HG03354 (cell line): ENCODE measurements at regions not wholly inside any gene's neighbourhood (a gene's known extent, or its start where the extent isn't known, plus 50 kb on each side); places are given as distances from the start of the nearest gene placed in this dataset.
"Not testable (repeated sequence)": the region's sequence is repeated elsewhere in the genome, so short reads cannot be mapped to it uniquely, and the experiment has no call there.

Source experiments
- ATAC-seq: cut with Tn5 transposase; IDR thresholded peaks from one replicate; pipeline ENCODE4 v1.9.1; 2021; ENCODE audit warnings: mild to moderate bottlenecking; ENCODE audit not compliant: unreplicated experiment, poor library complexity, severe bottlenecking

GRCh38 chr21:19141511-19141910, 737.9 kb upstream of the TMPRSS15 start:
- no peak for ATAC-seq

GRCh38 chr21:19145682-19146293, 742.2 kb upstream of the TMPRSS15 start:
- no peak for ATAC-seq

GRCh38 chr21:19148056-19148455, 744.5 kb upstream of the TMPRSS15 start:
- no peak for ATAC-seq

GRCh38 chr21:19171585-19171984, 768.0 kb upstream of the TMPRSS15 start:
- ATAC-seq: no peak

GRCh38 chr21:19181604-19182140, 778.1 kb upstream of the TMPRSS15 start:
- no peak for ATAC-seq

- no peak for ATAC-seq
Measured at GRCh38 chr21:19197950-19198349, 794.4 kb upstream of the TMPRSS15 start.

GRCh38 chr21:19198801-19199200, 795.2 kb upstream of the TMPRSS15 start:
- no peak for ATAC-seq

GRCh38 chr21:19218163-19218562, 814.6 kb upstream of the TMPRSS15 start:
- ATAC-seq: no peak

- ATAC-seq: no peak
Measured at GRCh38 chr21:19224090-19224489, 820.5 kb upstream of the TMPRSS15 start.

- ATAC-seq: no peak
Measured at GRCh38 chr21:19228226-19228625, 824.6 kb upstream of the TMPRSS15 start.

- ATAC-seq: not testable (repeated sequence)
Measured at GRCh38 chr21:19233841-19234240, 830.3 kb upstream of the TMPRSS15 start.

- no peak for ATAC-seq
Measured at GRCh38 chr21:19236209-19236608, 832.6 kb upstream of the TMPRSS15 start.

- ATAC-seq: no peak
Measured at GRCh38 chr21:19237608-19238007, 834.0 kb upstream of the TMPRSS15 start.

- no peak for ATAC-seq
Measured at GRCh38 chr21:19239696-19240095, 836.1 kb upstream of the TMPRSS15 start.

- ATAC-seq: no peak
Measured at GRCh38 chr21:19244502-19245187, 841.1 kb upstream of the TMPRSS15 start.

GRCh38 chr21:19245188-19245580, 841.6 kb upstream of the TMPRSS15 start:
- no peak for ATAC-seq

GRCh38 chr21:19246018-19246417, 842.4 kb upstream of the TMPRSS15 start:
- ATAC-seq: no peak

- ATAC-seq: no peak
Measured at GRCh38 chr21:19256934-19257660, 853.5 kb upstream of the TMPRSS15 start.

GRCh38 chr21:19261731-19262376, 858.3 kb upstream of the TMPRSS15 start:
- ATAC-seq: no peak

GRCh38 chr21:19266636-19267035, 863.1 kb upstream of the TMPRSS15 start:
- no peak for ATAC-seq
